DND-41 (cell line): ENCODE measurements at regions not wholly inside any gene's neighbourhood (a gene's known extent, or its start where the extent isn't known, plus 50 kb on each side); places are given as distances from the start of the nearest gene placed in this dataset.

ENCODE experiments used
- ATAC-seq: fragments of 200-7000 bp; cut with Tn5 transposase; 3 replicates; pipeline ENCODE4 v1.9.1; 2021; ENCODE audit warnings: low read depth; ENCODE audit not compliant: insufficient read depth
- DNase-seq: peaks from one replicate; pipeline ENCODE4 v3.0.0-alpha.2; 2020
- H2AFZ ChIP-seq: 2 replicates; pipeline ENCODE4 v1.6.0; 2012; ENCODE audit warnings: low read depth, low read length
- H3K27ac ChIP-seq: 2 replicates; pipeline ENCODE4 v1.5.1; 2012; ENCODE audit warnings: low read length, inconsistent platforms
- H3K27me3 ChIP-seq: fragments of 200-600 bp; sonication (generic); 2 replicates; pipeline ENCODE4 v1.6.0; 2012; ENCODE audit warnings: low read length, mild to moderate bottlenecking, inconsistent platforms; ENCODE audit not compliant: insufficient read depth, poor library complexity
- H3K36me3 ChIP-seq: 2 replicates; pipeline ENCODE4 v1.5.1; 2012; ENCODE audit warnings: low read length, inconsistent platforms; ENCODE audit not compliant: insufficient read depth
- H3K4me1 ChIP-seq: 2 replicates; pipeline ENCODE4 v1.5.1; 2012; ENCODE audit warnings: mild to moderate bottlenecking, low read length; ENCODE audit not compliant: insufficient read depth
- H3K4me2 ChIP-seq: 2 replicates; pipeline ENCODE4 v1.6.0; 2012; ENCODE audit warnings: mild to moderate bottlenecking, moderate library complexity, low read length, inconsistent platforms; ENCODE audit not compliant: insufficient read depth
- H3K4me3 ChIP-seq, 2 experiments: fragments of 200-600 bp in 1 of 2; shearing (Covaris generic) in 1 of 2; 2 replicates each; pipeline ENCODE4 v1.5.1; 2012 to 2016; ENCODE audit warnings: inconsistent platforms in 2 of 2, low read length in 2 of 2, mild to moderate bottlenecking in 2 of 2, low read depth in 1 of 2, moderate library complexity in 1 of 2
- H3K79me2 ChIP-seq: 2 replicates; pipeline ENCODE4 v1.6.0; 2012; ENCODE audit warnings: low read length, inconsistent platforms; ENCODE audit not compliant: insufficient read depth
- H3K9ac ChIP-seq: 2 replicates; pipeline ENCODE4 v1.6.0; 2012; ENCODE audit warnings: low read depth, mild to moderate bottlenecking, inconsistent platforms, low read length, moderate library complexity
- H3K9me3 ChIP-seq: 2 replicates; pipeline ENCODE4 v1.5.1; 2012; ENCODE audit warnings: low read length, moderate library complexity, mild to moderate bottlenecking, inconsistent platforms; ENCODE audit not compliant: insufficient read depth, severe bottlenecking
- H4K20me1 ChIP-seq: 2 replicates; pipeline ENCODE4 v1.6.0; 2012; ENCODE audit warnings: low read length; ENCODE audit not compliant: insufficient read depth
- EZH2 ChIP-seq: IDR thresholded peaks from 3 replicates; pipeline ENCODE4 v1.6.1; 2012; ENCODE audit warnings: borderline replicate concordance, low read depth, mild to moderate bottlenecking, moderate library complexity, low read length, inconsistent platforms; ENCODE audit not compliant: severe bottlenecking
- TF ChIP-seq, protein P1 (sequence below): IDR thresholded peaks from 2 replicates; pipeline ENCODE4 v1.5.1; 2012; ENCODE audit warnings: borderline replicate concordance, low read length, moderate library complexity, mild to moderate bottlenecking; ENCODE audit not compliant: poor library complexity, severe bottlenecking; ENCODE audit errors: extremely low read depth

DNA sequence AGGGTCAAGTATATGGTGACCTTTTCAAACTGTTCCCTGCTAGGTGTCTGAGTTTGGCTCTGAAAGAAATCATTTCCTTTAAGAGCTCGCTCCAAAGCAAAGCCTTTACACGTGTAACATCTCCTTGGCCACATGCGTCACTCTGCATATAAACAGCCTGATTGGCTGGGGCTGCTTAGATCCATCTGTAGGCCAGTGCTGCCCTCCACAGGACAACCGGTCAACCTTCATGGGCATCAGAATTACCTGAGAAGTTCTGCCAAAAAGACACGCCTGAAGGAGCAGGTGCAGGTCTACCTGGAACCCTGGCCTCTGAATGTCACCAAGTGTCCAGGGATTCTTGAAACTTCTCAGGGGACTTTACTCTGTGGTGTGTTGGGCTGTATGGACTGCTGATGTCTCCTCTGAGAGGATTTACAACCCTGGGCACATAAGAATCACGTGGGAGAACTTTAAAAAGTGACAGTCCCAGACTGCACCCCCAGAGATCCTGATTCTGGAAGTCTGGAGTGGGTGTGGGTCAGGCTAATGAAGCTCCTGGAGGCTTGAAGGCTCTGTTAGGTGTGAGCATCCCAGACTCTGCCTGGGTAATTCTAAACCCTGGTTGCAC lies 497.6 kb downstream of the GADD45G start:
- H3K4me2 ChIP-seq: no peak overlapping the region
- H3K27ac ChIP-seq: no peak overlapping the region
- no peak overlapping the region for H3K4me3 ChIP-seq
- no peaks in the 10 kb centered on the region for H3K9me3 ChIP-seq
- no peak overlapping the region for H3K9ac ChIP-seq
- no peaks in the 10 kb centered on the region for H3K79me2 ChIP-seq
- peak; percentile 90 for ATAC-seq
- DNase-seq: peak; percentile 62
- H3K4me1 ChIP-seq: no peaks in the 10 kb centered on the region
- no peaks in the 10 kb centered on the region for H3K36me3 ChIP-seq
- no peaks in the 10 kb centered on the region for H4K20me1 ChIP-seq
- no peaks in the 10 kb centered on the region for H3K27me3 ChIP-seq
- no peak for TF ChIP-seq EZH2
- TF ChIP-seq, protein P1, sequence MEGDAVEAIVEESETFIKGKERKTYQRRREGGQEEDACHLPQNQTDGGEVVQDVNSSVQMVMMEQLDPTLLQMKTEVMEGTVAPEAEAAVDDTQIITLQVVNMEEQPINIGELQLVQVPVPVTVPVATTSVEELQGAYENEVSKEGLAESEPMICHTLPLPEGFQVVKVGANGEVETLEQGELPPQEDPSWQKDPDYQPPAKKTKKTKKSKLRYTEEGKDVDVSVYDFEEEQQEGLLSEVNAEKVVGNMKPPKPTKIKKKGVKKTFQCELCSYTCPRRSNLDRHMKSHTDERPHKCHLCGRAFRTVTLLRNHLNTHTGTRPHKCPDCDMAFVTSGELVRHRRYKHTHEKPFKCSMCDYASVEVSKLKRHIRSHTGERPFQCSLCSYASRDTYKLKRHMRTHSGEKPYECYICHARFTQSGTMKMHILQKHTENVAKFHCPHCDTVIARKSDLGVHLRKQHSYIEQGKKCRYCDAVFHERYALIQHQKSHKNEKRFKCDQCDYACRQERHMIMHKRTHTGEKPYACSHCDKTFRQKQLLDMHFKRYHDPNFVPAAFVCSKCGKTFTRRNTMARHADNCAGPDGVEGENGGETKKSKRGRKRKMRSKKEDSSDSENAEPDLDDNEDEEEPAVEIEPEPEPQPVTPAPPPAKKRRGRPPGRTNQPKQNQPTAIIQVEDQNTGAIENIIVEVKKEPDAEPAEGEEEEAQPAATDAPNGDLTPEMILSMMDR: peak; percentile 68
- no peak overlapping the region for H2AFZ ChIP-seq

DNA sequence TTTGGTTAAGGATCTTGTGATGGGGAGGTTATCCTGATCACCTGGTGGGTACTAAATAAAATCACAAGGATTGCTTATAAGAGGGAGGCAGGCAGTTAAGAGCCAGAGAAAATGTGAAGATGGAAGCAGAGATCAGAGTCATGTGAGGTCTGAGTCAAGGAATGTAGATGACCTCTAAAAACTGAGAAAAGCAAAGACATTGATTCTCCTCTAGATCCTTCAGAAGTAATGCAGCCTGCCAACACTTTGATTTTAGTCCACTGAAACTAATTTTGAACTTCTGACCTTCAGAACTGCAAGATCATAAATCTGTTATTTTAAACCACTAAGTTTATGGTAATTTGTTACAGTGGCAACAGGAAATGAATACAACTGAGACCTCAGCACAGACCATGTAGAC lies 499.0 kb downstream of the GADD45G start:
- DNase-seq: no peak
- TF ChIP-seq EZH2: no peak
- TF ChIP-seq, protein P1: no peak

DNA sequence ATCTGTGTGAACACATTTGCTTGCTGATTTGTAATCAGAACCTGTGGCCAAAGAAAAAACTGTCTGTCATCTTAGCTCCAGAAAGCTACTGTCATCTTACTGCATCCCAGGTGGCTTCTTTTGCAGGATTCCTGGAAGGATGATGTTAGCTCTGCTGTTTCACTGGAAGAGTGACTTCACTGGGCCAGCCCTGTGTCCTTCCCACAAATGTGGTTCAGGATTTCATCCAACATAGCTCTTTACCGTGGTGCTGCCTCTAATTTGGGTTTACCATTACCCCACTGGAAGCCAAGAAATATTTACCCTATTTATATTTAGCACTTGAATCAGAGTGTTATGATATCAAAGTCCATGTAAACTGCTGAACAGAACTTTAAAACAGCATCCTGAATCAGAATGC lies 501.0 kb downstream of the GADD45G start:
- no peak for DNase-seq

More for the DNA sequence above, 499.0 kb downstream of the GADD45G start:
- no peak for ATAC-seq
- Histone ChIP-seq H3K9me3 (no peaks in the 10 kb centered on the region), H3K79me2 (no peaks in the 10 kb centered on the region), H3K4me2 (no peak overlapping the region), H2AFZ (no peak overlapping the region), H3K4me1 (no peaks in the 10 kb centered on the region), H3K27me3 (no peaks in the 10 kb centered on the region), H4K20me1 (no peaks in the 10 kb centered on the region), H3K9ac (no peak overlapping the region), H3K36me3 (no peaks in the 10 kb centered on the region), H3K27ac (no peak overlapping the region), H3K4me3 (no peak overlapping the region)

More for the DNA sequence above, 501.0 kb downstream of the GADD45G start:
- no peaks in the 10 kb centered on the region for H3K4me1 ChIP-seq
- H3K27ac ChIP-seq: no peak overlapping the region
- no peak overlapping the region for H3K4me2 ChIP-seq
- H3K9me3 ChIP-seq: no peaks in the 10 kb centered on the region
- no peak overlapping the region for H3K4me3 ChIP-seq
- no peaks in the 10 kb centered on the region for H3K27me3 ChIP-seq
- no peak overlapping the region for H3K9ac ChIP-seq
- H4K20me1 ChIP-seq: no peaks in the 10 kb centered on the region
- no peak overlapping the region for H2AFZ ChIP-seq
- H3K79me2 ChIP-seq: no peaks in the 10 kb centered on the region
- TF ChIP-seq EZH2: no peak
- TF ChIP-seq, protein P1: no peak
- ATAC-seq: no peak
- H3K36me3 ChIP-seq: no peaks in the 10 kb centered on the region
